Activated CD4-positive, alpha-beta T cell treated with anti-CD3 and anti-CD28 coated beads, Interleukin-2, amount 10 ng/mL, durations not matched to agents 7 days and 5 days (primary cell): ENCODE measurements at regions not wholly inside any gene's neighbourhood (a gene's known extent, or its start where the extent isn't known, plus 50 kb on each side); places are given as distances from the start of the nearest gene placed in this dataset.

Experiments
- CTCF ChIA-PET: fragments of 350-600 bp; sonication (Branson Sonifier 250); formaldehyde crosslinking; loops from one replicate; lab custom pipeline; 2021; ENCODE audit warnings: antibody characterized with exemption; lab: Charles Lee
- POLR2A ChIA-PET: fragments of 350-600 bp; sonication (Branson Sonifier 250); formaldehyde crosslinking; loops from one replicate; lab custom pipeline; 2021; ENCODE audit warnings: antibody characterized with exemption; lab: Charles Lee
- DNase-seq: peaks from one replicate; pipeline ENCODE4 v3.0.0-alpha.2; 2020
- H3K27ac Mint-ChIP-seq: one replicate; pipeline ENCODE4 v1.8.0; 2021; ENCODE audit warnings: mild to moderate bottlenecking, moderate library complexity, mixed read lengths
- H3K27me3 Mint-ChIP-seq: one replicate; pipeline ENCODE4 v1.8.0; 2021; ENCODE audit warnings: mixed read lengths
- H3K36me3 Mint-ChIP-seq: one replicate; pipeline ENCODE4 v1.8.0; 2021; ENCODE audit warnings: low read depth, mixed read lengths
- H3K4me1 Mint-ChIP-seq: one replicate; pipeline ENCODE4 v1.8.0; 2021; ENCODE audit warnings: mixed read lengths
- H3K4me3 Mint-ChIP-seq: one replicate; pipeline ENCODE4 v1.8.0; 2021; ENCODE audit warnings: mild to moderate bottlenecking, moderate library complexity, mixed read lengths
- H3K9me3 Mint-ChIP-seq: one replicate; pipeline ENCODE4 v1.8.0; 2021; ENCODE audit warnings: mixed read lengths

- CTCF ChIA-PET, result no interaction called here
- Mint-ChIP-seq H3K4me3 (no peak overlapping the region), H3K36me3 (no peaks in the 10 kb centered on the region), H3K27ac (no peak overlapping the region), H3K4me1 (no peaks in the 10 kb centered on the region), H3K9me3 (no peaks in the 10 kb centered on the region), H3K27me3 (no peaks in the 10 kb centered on the region)
- DNase-seq, result no peak
- POLR2A ChIA-PET, result no interaction called here
These were observed 198.7 kb upstream of the SALL3 start for GRCh38 chr18:78780719-78781600.

- H3K36me3 Mint-ChIP-seq, result no peaks in the 10 kb centered on the region
- no peaks in the 10 kb centered on the region for H3K9me3 Mint-ChIP-seq
- no peak overlapping the region for H3K4me3 Mint-ChIP-seq
- POLR2A ChIA-PET, result no interaction called here
- DNase-seq, result no peak
- CTCF ChIA-PET, result no interaction called here
- H3K4me1 Mint-ChIP-seq, result no peaks in the 10 kb centered on the region
- H3K27me3 Mint-ChIP-seq, result no peaks in the 10 kb centered on the region
- no peak overlapping the region for H3K27ac Mint-ChIP-seq
These were observed 198.0 kb upstream of the SALL3 start for GRCh38 chr18:78781601-78781960.

- Mint-ChIP-seq H3K27me3 (no peaks in the 10 kb centered on the region), H3K4me1 (no peaks in the 10 kb centered on the region), H3K9me3 (no peaks in the 10 kb centered on the region), H3K27ac (no peak overlapping the region), H3K4me3 (no peak overlapping the region), H3K36me3 (no peaks in the 10 kb centered on the region)
- ChIA-PET CTCF (no interaction called here), POLR2A (no interaction called here)
- DNase-seq, result no peak
These were observed 196.6 kb upstream of the SALL3 start for GRCh38 chr18:78782951-78783563.

GRCh38 chr18:78783564-78783960 lies 196.1 kb upstream of the SALL3 start:
- H3K27ac Mint-ChIP-seq, result no peak overlapping the region
- ChIA-PET POLR2A (no interaction called here), CTCF (no interaction called here)
- no peaks in the 10 kb centered on the region for H3K9me3 Mint-ChIP-seq
- no peaks in the 10 kb centered on the region for H3K27me3 Mint-ChIP-seq
- no peak overlapping the region for H3K4me3 Mint-ChIP-seq
- DNase-seq, result no peak
- H3K4me1 Mint-ChIP-seq, result no peaks in the 10 kb centered on the region
- H3K36me3 Mint-ChIP-seq, result no peaks in the 10 kb centered on the region

- Mint-ChIP-seq H3K9me3 (no peaks in the 10 kb centered on the region), H3K36me3 (no peaks in the 10 kb centered on the region), H3K27ac (no peak overlapping the region), H3K4me1 (no peaks in the 10 kb centered on the region), H3K27me3 (no peaks in the 10 kb centered on the region), H3K4me3 (no peak overlapping the region)
- POLR2A ChIA-PET, result no interaction called here
- CTCF ChIA-PET, result no interaction called here
- DNase-seq, result no peak
These were observed 194.8 kb upstream of the SALL3 start for GRCh38 chr18:78784861-78785260.

- Mint-ChIP-seq H3K36me3 (no peaks in the 10 kb centered on the region), H3K9me3 (no peaks in the 10 kb centered on the region), H3K27me3 (no peaks in the 10 kb centered on the region), H3K4me3 (no peak overlapping the region), H3K27ac (no peak overlapping the region), H3K4me1 (no peaks in the 10 kb centered on the region)
- ChIA-PET POLR2A (no interaction called here), CTCF (no interaction called here)
- no peak for DNase-seq
These were observed 193.9 kb upstream of the SALL3 start for GRCh38 chr18:78785706-78786105.

- H3K9me3 Mint-ChIP-seq, result no peaks in the 10 kb centered on the region
- DNase-seq, result no peak
- H3K4me3 Mint-ChIP-seq, result no peak overlapping the region
- ChIA-PET POLR2A (no interaction called here), CTCF (no interaction called here)
- H3K27ac Mint-ChIP-seq, result no peak overlapping the region
- H3K36me3 Mint-ChIP-seq, result no peaks in the 10 kb centered on the region
- no peaks in the 10 kb centered on the region for H3K4me1 Mint-ChIP-seq
- H3K27me3 Mint-ChIP-seq, result no peaks in the 10 kb centered on the region
These were observed 192.8 kb upstream of the SALL3 start for GRCh38 chr18:78786776-78787175.

GRCh38 chr18:78787751-78788150 lies 191.9 kb upstream of the SALL3 start:
- ChIA-PET CTCF (no interaction called here), POLR2A (no interaction called here)
- no peaks in the 10 kb centered on the region for H3K36me3 Mint-ChIP-seq
- no peaks in the 10 kb centered on the region for H3K27me3 Mint-ChIP-seq
- no peak overlapping the region for H3K27ac Mint-ChIP-seq
- no peaks in the 10 kb centered on the region for H3K4me1 Mint-ChIP-seq
- DNase-seq, result no peak
- H3K4me3 Mint-ChIP-seq, result no peak overlapping the region
- H3K9me3 Mint-ChIP-seq, result no peaks in the 10 kb centered on the region

- H3K36me3 Mint-ChIP-seq, result no peaks in the 10 kb centered on the region
- POLR2A ChIA-PET, result no interaction called here
- H3K9me3 Mint-ChIP-seq, result no peaks in the 10 kb centered on the region
- no peak overlapping the region for H3K4me3 Mint-ChIP-seq
- H3K4me1 Mint-ChIP-seq, result no peaks in the 10 kb centered on the region
- H3K27ac Mint-ChIP-seq, result no peak overlapping the region
- CTCF ChIA-PET, result no interaction called here
- H3K27me3 Mint-ChIP-seq, result no peaks in the 10 kb centered on the region
- no peak for DNase-seq
These were observed 191.5 kb upstream of the SALL3 start for GRCh38 chr18:78788161-78788560.

GRCh38 chr18:78789850-78790249 lies 189.8 kb upstream of the SALL3 start:
- Mint-ChIP-seq H3K27ac (no peak overlapping the region), H3K4me3 (no peak overlapping the region), H3K9me3 (no peaks in the 10 kb centered on the region), H3K36me3 (no peaks in the 10 kb centered on the region), H3K27me3 (no peaks in the 10 kb centered on the region), H3K4me1 (no peaks in the 10 kb centered on the region)
- POLR2A ChIA-PET, result no interaction called here
- CTCF ChIA-PET, result no interaction called here
- no peak for DNase-seq

GRCh38 chr18:78790511-78790910 lies 189.1 kb upstream of the SALL3 start:
- CTCF ChIA-PET, result no interaction called here
- Mint-ChIP-seq H3K36me3 (no peaks in the 10 kb centered on the region), H3K27me3 (no peaks in the 10 kb centered on the region)

GRCh38 chr18:78790960-78791359 lies 188.7 kb upstream of the SALL3 start:
- no peaks in the 10 kb centered on the region for H3K4me1 Mint-ChIP-seq
- H3K36me3 Mint-ChIP-seq, result no peaks in the 10 kb centered on the region
- ChIA-PET POLR2A (no interaction called here), CTCF (no interaction called here)
- H3K27me3 Mint-ChIP-seq, result no peaks in the 10 kb centered on the region
- no peak for DNase-seq
- no peak overlapping the region for H3K27ac Mint-ChIP-seq
- H3K9me3 Mint-ChIP-seq, result no peaks in the 10 kb centered on the region
- H3K4me3 Mint-ChIP-seq, result no peak overlapping the region

More at GRCh38 chr18:78790511-78790910, 189.1 kb upstream of the SALL3 start:
- H3K27ac Mint-ChIP-seq, result no peak overlapping the region
- no peak overlapping the region for H3K4me3 Mint-ChIP-seq
- DNase-seq, result no peak
- H3K4me1 Mint-ChIP-seq, result no peaks in the 10 kb centered on the region
- no peaks in the 10 kb centered on the region for H3K9me3 Mint-ChIP-seq
- POLR2A ChIA-PET, result no interaction called here

GRCh38 chr18:78792094-78792493 lies 187.5 kb upstream of the SALL3 start:
- ChIA-PET POLR2A (no interaction called here), CTCF (no interaction called here)
- H3K9me3 Mint-ChIP-seq, result no peaks in the 10 kb centered on the region
- no peak overlapping the region for H3K27ac Mint-ChIP-seq
- H3K4me3 Mint-ChIP-seq, result no peak overlapping the region
- no peaks in the 10 kb centered on the region for H3K4me1 Mint-ChIP-seq
- no peaks in the 10 kb centered on the region for H3K27me3 Mint-ChIP-seq
- no peaks in the 10 kb centered on the region for H3K36me3 Mint-ChIP-seq
- DNase-seq, result no peak

- H3K4me1 Mint-ChIP-seq, result no peaks in the 10 kb centered on the region
- H3K27ac Mint-ChIP-seq, result no peak overlapping the region
- H3K4me3 Mint-ChIP-seq, result no peak overlapping the region
- H3K36me3 Mint-ChIP-seq, result no peaks in the 10 kb centered on the region
- CTCF ChIA-PET, result no interaction called here
- no peak for DNase-seq
- POLR2A ChIA-PET, result no interaction called here
- no peaks in the 10 kb centered on the region for H3K9me3 Mint-ChIP-seq
- no peaks in the 10 kb centered on the region for H3K27me3 Mint-ChIP-seq
These were observed 186.9 kb upstream of the SALL3 start for GRCh38 chr18:78792736-78793135.
